GF-D8 (cell line): ENCODE measurements at regions not wholly inside any gene's neighbourhood (a gene's known extent, or its start where the extent isn't known, plus 50 kb on each side); places are given as distances from the start of the nearest gene placed in this dataset.
"Not testable (repeated sequence)": the region's sequence is repeated elsewhere in the genome, so short reads cannot be mapped to it uniquely, and the experiment has no call there.

Experiments
- DNase-seq: peaks from one replicate; lab custom pipeline; 2025; lab: John Stamatoyannopoulos, UW

DNA sequence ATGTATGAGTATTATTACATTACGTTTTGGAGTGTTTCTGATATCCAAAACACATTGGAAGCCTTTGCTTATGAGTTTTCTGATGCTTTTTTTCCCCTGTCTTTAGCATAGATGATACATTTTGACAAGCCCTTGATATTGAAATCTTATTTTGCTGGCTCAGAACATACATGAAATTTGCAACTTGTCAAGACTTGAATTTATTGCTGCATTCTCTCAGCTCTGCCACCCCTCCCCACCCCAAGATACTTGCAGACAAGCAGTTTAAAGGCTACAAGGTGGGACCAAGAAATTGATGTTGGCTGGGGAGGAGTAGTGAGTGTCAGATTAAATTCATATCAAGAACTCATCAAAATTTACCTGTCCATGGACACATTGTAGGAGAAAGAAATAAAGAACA is 160.2 kb downstream of the GJA1 start:
- DNase-seq, result no peak

DNA sequence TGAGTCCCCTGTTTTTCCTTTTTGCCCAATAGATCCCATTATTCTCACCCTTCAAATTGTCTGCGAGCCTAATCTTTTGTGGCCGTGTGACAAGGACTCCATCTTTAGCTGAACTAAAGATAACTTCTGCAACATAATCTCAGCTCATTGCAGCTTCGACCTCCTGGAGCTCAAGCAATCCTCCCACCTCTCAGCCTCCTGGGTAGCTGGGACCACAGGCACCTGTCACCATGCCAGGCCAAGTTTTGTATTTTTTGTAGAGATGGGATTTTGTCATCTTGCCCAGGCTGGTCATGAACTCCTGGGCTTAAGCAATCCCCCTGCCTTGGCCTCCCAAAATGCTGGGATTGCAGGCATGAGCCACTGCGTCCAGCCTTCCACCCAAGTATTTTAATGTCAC is 161.0 kb downstream of the GJA1 start:
- no peak for DNase-seq

DNA sequence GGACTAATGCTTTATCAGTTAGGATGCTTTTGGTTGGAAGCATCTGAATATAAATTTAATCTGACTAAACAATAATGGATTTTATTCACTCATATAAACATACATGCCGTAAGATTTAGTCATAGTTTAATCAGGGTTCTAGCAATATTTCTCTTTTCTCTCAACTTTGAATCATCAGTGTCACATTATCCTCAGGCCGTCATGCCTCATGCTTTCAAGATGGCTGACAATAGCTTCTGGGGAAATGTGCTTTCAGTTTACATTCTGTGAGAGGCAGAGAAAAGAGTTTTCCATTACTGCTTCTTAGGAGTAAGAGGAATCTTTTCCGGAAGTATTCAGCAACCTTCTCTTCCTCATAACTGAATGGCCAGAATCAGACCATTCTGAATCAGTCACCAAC is 162.2 kb downstream of the GJA1 start:
- no peak for DNase-seq

DNA sequence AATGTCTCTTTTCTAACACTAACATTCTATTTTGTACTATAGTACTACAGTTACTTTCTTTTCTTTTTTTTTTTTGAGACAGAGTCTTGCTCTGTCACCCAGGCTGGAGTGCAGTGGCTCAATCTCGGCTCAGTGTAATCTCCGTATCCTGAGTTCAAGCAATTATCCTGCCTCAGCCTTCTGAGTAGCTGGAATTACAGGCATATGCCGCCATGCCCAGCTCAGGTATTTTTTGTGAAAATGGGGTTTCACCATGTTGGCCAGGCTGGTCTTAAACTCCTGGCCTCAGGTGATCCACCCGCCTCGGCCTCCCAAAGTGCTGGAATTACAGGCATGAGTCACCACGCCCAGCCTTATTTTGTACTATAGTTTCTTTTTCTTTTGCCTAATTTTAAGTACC is 163.9 kb downstream of the GJA1 start:
- DNase-seq, result not testable (repeated sequence)

DNA sequence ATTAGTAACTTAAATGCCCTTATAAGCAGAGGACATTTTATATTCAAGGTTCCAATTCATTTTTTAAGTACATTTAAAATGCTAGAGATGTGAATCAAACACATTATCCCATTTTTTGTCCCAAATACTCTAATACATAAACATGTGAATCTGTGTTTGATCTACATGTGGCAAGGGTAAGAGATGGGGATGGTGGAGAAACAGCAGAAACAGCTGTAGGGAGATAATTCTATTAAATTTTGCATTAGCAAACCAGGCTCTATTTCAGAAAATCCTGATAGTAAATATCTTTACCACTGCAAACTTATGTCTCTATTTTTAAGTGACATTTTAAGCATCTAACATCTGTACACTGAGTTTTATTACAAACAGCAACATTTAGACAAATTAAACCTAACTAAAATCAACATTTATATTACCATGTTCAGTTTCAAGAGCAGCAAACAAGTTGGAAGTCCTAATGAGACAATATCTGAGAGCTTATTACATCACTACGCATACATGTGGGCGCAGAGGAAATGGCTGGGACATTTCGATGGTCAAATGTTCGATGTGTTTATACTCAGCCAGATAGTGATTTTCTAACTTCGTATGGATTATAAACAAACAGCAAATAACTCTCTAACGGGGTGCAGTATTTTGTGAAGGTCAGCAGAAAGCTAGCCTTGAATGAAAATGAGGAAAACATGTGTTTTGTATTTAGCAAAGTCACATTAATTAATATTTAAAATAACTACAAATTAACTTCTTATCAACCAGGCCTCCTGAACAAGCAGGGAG is 165.1 kb downstream of the GJA1 start:
- no peak for DNase-seq

DNA sequence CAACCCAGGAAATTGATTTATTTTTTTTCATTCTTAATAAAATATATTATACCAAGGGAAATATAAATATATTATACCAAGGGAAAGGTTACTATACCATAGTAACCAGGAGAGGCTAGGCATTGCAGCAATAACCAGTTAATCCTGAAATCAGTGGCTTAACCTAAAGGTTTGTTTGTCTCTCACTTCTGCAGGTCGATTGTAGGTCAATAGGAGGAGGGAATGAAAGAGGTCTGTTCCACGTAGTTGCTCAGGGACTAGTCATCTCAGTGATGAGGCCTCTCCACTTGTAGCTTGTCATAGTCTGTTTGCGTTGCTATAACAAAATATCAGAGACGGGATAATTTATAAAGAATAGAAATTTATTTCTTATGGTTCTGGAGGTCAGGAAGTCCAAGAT is 168.0 kb downstream of the GJA1 start:
- no peak for DNase-seq

DNA sequence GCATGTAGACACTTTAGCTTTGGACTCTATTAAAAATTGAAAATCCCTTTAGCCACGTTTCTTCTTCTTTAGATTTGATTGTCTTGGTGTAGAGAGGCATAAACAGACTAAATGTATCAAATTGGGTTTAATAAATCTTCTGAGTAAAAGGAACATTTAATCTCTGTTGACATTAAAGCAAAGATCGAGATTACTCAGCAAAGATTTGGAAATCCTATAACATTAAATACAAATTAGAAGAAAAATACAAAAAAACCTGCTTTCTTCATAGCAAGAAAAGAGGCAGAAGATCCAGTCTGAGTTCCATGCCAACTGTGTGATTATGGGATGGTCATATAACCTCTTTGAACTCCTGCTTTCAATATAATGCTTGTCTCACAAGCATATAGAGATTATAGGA is 172.3 kb downstream of the GJA1 start:
- no peak for DNase-seq

DNA sequence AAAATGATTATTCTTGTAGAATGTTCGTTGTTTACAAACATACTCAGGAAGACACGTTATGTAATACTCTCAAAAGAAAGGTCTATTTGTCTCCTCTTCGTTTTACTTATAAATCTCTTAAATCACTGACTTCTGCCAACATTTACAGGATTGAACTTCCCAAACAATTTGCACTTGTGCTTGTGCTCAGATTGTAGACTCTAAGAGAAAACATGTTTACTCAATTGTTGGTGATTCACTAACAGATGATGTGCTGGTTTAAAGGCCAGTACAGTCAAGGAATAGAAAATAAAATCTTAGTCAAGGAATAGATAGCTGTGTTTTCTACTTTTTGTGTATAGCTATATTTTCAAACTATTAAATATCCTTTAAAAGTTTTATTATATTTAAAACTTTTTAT is 172.8 kb downstream of the GJA1 start:
- DNase-seq, result no peak

DNA sequence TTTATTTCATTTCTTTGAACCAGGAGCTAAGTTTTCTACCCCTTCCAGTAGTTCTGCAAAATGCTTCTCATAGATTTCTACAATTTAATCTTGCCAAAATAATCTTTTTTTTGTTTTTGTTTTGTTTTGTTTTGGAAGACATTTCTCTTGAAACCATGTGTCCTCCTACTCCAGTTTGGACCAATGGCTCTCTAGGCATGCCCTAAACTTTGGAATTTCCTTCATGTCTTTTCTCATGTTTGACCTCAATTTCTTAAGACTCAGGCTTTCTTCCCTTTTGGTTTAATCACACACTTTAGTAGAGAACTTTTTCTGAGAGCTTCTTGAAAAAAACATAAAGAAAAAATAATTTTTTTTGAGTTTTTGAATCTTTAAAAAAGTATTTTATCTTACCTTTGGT is 173.8 kb downstream of the GJA1 start:
- DNase-seq, result no peak

DNA sequence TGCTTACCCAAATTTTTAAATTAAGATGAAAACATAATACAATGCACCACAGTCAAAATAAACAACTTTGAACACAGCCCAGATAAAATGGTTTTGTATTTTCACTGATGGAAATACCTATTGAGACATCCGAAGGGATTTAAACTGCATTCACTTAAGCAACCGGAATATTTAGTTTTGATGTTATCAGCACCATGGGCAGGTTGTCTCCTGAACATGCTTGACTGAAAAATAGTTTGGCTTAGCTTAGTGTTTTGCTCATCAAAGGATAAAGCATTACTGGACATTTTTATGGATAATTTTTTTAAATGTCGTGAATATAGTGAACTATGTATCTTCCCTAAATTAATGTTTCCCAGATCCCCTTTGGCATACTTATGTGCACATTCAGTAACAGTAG is 177.5 kb downstream of the GJA1 start:
- no peak for DNase-seq

DNA sequence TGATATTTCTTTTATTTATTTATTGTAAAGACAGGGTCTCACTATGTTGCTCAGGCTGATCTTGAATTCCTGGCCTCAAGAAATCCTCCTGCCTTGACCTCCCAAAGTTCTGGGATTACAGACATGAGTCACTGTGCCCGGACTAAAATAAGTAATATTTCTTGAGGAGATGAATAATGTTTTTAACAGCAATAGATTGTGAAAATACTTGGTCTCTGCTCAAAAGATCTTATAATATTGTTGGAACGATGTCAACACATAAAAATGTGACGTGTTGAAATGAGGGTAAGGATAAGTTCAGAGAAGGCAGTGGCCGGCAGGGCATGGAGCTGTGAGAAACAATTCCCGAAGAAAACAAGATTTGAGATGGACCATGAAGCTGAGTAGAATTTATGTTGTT is 178.7 kb downstream of the GJA1 start:
- DNase-seq, result no peak

DNA sequence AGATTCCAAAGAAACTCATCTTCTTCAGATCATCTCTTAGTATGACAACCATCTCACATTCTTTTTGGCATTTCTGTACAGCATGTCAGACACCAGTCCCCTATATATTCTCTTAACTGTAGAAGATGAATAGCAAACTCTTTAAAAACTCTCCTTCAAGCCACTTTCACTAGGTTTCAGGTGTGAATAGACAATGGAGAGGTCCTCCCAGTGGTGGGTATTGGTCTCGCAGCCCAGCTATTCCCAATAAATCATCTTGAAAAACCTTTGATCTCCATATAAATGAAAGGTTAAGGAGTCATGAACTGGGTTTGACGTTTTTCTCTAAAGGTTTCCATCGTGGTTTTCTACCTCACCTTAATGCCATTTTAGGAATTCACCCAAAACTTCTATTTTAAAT is 180.0 kb downstream of the GJA1 start:
- no peak for DNase-seq

DNA sequence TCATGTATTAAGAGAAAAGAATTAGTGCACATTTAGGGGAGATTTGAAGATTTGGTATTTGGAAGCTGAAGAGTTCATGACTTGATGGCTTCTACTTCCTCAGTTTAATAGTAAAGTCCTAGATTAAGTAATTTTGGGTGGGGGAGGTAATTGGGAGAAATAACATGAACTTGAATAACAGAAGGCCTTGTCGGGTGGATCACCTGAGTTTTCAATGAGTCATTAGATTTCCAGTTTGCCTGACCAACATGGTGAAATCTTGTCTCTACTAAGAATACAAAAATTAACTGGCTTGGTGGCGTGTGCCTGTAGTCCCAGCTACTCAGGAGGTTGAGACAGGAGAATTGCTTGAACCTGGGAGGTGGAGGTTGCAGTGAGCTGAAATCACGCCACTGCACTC is 181.0 kb downstream of the GJA1 start:
- DNase-seq, result no peak

DNA sequence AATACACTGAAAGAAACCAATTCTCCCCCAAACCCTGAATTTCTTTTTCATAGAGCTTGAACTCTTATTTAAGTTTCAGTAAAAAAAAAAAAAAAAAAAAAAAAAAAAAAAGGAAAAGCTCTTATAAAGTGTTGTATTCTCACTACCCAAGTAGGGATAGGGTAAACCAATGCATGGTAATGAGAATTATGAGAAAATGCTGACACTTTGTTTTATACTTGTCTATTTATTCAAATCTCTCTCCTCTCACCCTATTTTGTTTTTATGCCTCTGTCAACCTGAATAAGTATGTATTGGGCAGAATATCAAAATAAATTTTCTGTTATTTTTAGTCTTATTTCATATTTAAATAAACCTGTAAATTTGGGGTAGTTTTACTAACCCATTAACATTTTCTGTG is 181.9 kb downstream of the GJA1 start:
- no peak for DNase-seq

DNA sequence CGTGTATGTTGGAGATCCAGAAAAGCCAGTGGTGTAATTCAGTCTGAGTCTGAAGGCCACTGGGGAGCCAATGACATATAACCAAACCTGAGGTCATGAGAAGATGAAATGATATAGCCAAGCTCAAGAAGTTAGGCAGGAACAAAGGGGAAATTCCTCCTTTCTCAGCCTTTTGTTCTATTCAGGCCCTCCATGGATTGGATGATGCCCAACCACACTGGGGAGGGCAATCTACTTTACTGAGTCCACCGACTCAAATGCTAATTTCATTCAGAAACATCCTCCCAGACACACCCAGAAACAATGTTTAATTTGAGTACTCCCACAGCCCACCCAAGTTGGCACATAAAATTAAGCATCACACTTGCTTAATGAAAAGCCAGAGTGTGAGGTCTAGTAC is 183.6 kb downstream of the GJA1 start:
- DNase-seq, result no peak

DNA sequence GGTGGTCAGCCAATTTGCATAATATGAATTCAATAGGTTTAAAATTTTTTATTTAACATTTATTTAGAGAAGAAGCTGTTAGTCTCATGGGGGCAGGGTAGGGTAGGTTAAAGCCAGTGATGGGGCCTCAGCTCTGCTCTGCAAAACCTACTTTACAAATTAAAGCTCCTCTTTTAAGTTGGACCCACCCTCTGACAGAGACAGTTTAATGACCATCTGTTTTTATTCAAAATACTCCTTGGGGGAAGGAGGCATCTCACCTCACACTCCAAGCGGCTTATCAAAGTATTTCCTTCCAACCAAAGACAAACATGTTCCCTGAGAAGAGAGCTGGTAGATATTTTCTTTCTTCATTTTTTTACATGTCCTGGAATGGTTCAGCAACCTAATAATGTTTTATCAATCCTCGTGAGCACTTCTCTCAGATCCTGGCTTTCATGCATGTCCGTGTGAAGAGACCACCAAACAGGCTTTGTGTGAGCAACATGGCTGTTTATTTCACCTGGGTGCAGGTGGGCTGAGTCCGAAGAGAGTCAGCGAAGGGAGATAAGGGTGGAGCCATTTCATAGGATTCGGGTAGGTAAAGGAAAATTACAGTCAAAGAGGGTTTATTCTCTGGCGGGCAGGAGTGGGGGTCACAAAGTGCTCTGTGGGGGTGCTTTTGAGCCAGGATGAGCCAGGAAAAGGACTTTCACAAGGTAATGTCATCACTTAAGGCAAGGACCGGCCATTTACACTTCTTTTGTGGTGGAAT is 184.7 kb downstream of the GJA1 start:
- no peak for DNase-seq

DNA sequence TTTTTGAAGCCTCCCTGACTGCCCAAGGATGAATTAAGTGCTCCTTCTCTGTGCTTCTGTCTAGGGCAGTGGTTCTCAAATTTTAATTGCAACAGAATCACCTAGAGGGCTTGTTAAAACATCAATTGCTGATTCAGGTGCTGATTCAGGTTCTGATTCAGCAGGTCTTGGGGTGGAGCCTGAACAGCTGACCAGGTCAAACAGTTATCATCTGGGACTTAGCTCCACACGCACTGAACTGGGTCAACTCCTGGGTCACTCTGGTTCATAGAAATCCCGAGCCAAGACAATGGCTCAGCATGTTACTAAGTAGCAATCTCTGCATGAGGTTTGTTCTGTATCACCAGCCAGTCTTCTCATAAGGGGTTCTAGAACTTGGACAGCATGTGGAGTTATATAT is 192.3 kb downstream of the GJA1 start:
- no peak for DNase-seq

DNA sequence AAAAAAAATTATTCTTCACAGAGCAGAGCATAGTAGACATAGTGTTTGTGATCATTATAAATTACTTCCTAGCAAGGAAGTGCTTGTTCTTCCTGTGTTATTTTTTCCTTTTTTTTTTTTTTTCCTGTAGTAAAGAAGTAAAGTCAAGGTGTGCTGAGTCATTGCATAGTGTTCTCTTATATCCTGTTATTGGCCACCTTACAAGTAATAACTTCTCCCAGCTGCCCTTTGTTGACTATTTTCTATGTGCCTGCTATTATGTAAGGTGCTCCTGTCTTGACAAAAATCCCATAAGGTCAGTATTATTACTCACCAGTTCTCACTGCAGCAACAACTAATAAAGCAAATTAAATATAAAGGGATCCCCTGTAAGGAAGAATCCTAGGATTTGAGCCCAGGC is 195.3 kb downstream of the GJA1 start:
- DNase-seq, result no peak

DNA sequence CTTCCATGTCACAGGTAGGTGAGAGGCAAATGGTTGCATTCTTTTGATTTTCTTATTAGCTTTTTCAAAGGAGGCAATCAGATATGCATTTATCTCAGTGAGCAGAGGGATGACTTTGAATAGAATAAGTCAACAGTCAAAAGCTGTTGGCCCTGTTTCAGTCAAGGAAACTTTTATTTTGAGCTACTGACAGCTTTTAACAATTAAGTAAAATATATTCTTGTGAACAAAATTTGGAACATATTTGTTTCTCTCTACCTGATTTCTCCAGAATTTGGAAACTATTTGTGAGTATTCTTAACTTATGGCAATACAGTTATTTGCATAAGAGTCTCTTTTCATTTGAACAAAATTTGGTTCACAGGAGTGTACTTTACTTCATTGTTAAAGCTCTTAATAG is 196.3 kb downstream of the GJA1 start:
- not testable (repeated sequence) for DNase-seq

DNA sequence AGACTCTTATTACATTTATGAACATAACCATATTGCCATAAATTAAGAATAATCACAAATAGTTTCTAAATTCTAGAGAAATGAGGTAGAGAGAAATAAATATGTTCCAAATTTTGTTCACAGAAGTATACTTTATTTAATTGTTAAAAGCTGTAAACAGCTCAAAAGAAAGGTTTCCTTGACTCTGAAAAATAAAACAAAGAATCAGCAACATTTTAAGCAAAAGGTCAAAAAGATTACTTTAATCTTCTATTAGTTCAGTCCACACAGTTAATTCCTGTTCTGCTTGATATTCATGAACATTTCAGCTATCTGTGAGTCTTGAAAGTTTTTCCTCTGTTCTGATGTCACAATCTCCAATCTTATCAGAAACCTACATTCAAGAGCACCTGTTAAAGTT is 197.9 kb downstream of the GJA1 start:
- no peak for DNase-seq

DNA sequence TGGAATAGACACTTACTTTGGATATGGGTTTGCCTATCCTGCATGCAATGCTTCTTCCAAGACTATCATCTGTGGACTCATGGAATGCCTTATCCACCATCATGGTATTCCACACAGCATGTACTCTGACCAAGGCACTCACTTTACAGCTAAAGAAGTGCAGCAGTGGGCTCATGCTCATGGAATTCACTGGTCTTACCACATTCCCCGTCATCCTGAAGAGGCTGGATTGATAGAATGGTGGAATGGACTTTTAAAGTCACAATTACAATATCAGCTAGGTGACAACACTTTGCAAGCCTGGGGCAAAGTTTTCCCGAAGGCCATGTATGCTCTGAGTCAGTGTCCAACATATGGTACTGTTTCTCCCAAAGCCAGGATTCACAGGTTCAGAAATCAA is 199.1 kb downstream of the GJA1 start:
- not testable (repeated sequence) for DNase-seq

DNA sequence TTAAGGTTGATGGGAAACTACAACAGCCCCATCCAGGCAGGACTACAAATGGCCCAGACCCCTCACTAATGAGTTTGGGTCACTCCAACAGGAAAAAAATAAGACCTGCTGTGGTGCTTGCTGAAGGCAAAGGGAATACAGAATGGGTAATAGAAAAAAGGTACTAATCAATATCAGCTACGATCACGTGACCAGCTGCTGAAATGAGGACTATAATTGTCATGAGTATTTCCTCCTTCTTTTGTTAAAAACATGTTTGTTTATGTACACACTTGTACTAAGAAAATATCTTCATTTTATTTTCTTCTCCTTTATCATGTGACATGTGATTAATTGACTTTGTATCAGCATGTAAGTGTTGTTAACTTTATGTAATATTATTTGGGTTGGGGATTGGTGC is 199.9 kb downstream of the GJA1 start:
- no peak for DNase-seq

DNA sequence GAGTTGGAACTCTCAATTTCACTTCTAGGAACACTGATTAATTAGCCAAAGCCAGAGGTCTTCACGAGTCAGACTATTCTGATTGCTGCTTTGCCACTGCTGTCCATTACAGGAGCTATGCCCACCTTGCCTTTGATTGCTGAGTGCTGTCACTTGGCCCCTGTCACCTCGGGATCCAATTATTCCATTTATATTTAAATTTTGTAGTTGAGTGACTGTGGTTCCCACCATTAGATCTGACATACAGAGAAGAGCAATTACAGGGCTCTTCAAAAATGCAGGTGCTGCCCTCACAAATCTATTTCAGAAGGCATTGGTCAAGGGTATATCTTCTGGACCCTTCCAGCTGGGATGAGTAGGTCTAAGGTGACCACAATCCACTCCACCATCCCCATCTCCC is 200.8 kb downstream of the GJA1 start:
- DNase-seq, result not testable (repeated sequence)

DNA sequence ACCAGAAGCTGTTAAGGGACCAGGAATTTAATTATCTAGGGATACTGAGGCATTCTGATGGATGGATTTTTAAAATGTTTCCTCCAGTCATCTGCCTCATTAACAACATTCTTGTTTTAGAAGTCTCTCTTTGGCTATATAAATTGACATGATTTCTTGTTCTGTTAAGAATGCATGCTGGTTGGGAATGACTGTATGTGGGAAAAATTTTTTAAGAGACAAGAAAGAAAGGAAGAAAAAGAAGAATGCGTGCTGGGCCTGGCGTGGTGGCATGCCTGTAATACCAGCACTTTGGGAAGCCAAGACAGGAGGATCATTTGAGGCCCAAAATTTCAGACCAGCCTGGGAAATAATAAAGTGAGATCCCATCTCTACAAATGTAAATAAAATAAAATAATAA is 203.6 kb downstream of the GJA1 start:
- no peak for DNase-seq
